SK-N-SH (cell line): ENCODE measurements at regions not wholly inside any gene's neighbourhood (a gene's known extent, or its start where the extent isn't known, plus 50 kb on each side); places are given as distances from the start of the nearest gene placed in this dataset.

Experiments
- CTCF ChIA-PET: fragments of 300-600, 350-600 bp; formaldehyde crosslinking; extraction: SDS; loops from one replicate; lab custom pipeline; 2021; lab: Yijun Ruan, JAX
- POLR2A ChIA-PET: fragments of 350-600 bp; sonication (Branson Sonifier 250); formaldehyde crosslinking; extraction: SDS; loops from one replicate; lab custom pipeline; 2020; ENCODE audit warnings: antibody characterized with exemption, inconsistent platforms; lab: Yijun Ruan, JAX
- DNase-seq: peaks from one replicate; pipeline ENCODE4 v3.0.0; 2012
- H2AFZ ChIP-seq: fragments of 200-600 bp; sonication (generic); 2 replicates; pipeline ENCODE4 v1.8.1; 2016; ENCODE audit warnings: antibody characterized with exemption, mild to moderate bottlenecking, low read depth
- H3F3A ChIP-seq: fragments of 200-600 bp; sonication (generic); replicated peaks from 2 replicates; pipeline ENCODE3; 2016; ENCODE audit warnings: antibody characterized with exemption, mild to moderate bottlenecking; ENCODE audit not compliant: insufficient read depth
- H3K27ac ChIP-seq, 2 experiments: fragments of 200-500 bp in 1 of 2; fragments of 200-600 bp in 1 of 2; sonication (Bioruptor generic) in 1 of 2; sonication (generic), shearing (Covaris generic) in 1 of 2; 2 replicates each; pipeline versions ENCODE4 v1.5.1 to v1.6.1; 2014 to 2016; ENCODE audit warnings: low read depth in 2 of 2, inconsistent platforms in 1 of 2, low read length in 1 of 2, mild to moderate bottlenecking in 1 of 2, mixed read lengths in 1 of 2
- H3K27me3 ChIP-seq: fragments of 200-600 bp; sonication (generic), shearing (Covaris generic); 2 replicates; pipeline ENCODE4 v1.6.1; 2016; ENCODE audit warnings: mixed run types; ENCODE audit not compliant: insufficient read depth
- H3K36me3 ChIP-seq, 2 experiments: fragments of 200-500 bp in 1 of 2; fragments of 200-600 bp in 1 of 2; sonication (Bioruptor generic) in 1 of 2; sonication (generic) in 1 of 2; replicated peaks in 1 of 2; 2 replicates each; pipeline versions ENCODE3 to v1.5.1; 2014 to 2016; ENCODE audit warnings: low read length in 1 of 2, mild to moderate bottlenecking in 1 of 2; ENCODE audit not compliant: insufficient read depth in 2 of 2, control insufficient read depth in 1 of 2
- H3K4me1 ChIP-seq, 2 experiments: fragments of 200-500 bp in 1 of 2; fragments of 200-600 bp in 1 of 2; sonication (Bioruptor generic) in 1 of 2; sonication (generic), shearing (Covaris generic) in 1 of 2; 2 replicates each; pipeline versions ENCODE4 v1.5.1 to v1.6.1; 2014 to 2016; ENCODE audit warnings: low read depth in 1 of 2, low read length in 1 of 2, mixed run types in 1 of 2; ENCODE audit not compliant: insufficient read depth in 2 of 2, control insufficient read depth in 1 of 2
- H3K4me2 ChIP-seq: fragments of 200-600 bp; sonication (generic), shearing (Covaris generic); 2 replicates; pipeline ENCODE4 v1.6.1; 2017; ENCODE audit warnings: mixed run types
- H3K4me3 ChIP-seq, 2 experiments: fragments of 200-500 bp in 1 of 2; fragments of 200-600 bp in 1 of 2; sonication (Bioruptor generic) in 1 of 2; sonication (generic), shearing (Covaris generic) in 1 of 2; 2 replicates each; pipeline versions ENCODE4 v1.5.1 to v1.8.1; 2014 to 2016; ENCODE audit warnings: low read depth in 2 of 2, inconsistent platforms in 1 of 2, low read length in 1 of 2, mild to moderate bottlenecking in 1 of 2, mixed read lengths in 1 of 2, moderate library complexity in 1 of 2
- H3K79me2 ChIP-seq: fragments of 200-600 bp; sonication (generic); 2 replicates; pipeline ENCODE4 v1.8.1; 2017; ENCODE audit warnings: mild to moderate bottlenecking; ENCODE audit not compliant: insufficient read depth
- H3K9ac ChIP-seq: fragments of 200-600 bp; sonication (generic); 2 replicates; pipeline ENCODE4 v1.6.1; 2017; ENCODE audit warnings: mixed run types
- H3K9me2 ChIP-seq: fragments of 200-600 bp; sonication (generic); 2 replicates; pipeline ENCODE4 v1.6.1; 2017; ENCODE audit warnings: mixed run types
- H3K9me3 ChIP-seq: fragments of 200-600 bp; sonication (generic); 2 replicates; pipeline ENCODE4 v1.6.1; 2017; ENCODE audit warnings: mixed run types, mild to moderate bottlenecking, moderate library complexity
- H4K20me1 ChIP-seq: fragments of 200-600 bp; sonication (generic); 2 replicates; pipeline ENCODE4 v1.6.1; 2017; ENCODE audit warnings: mild to moderate bottlenecking, mixed run types; ENCODE audit not compliant: insufficient read depth
- CHD2 ChIP-seq: fragments of 150-350 bp; IDR thresholded peaks from 2 replicates; pipeline ENCODE4 v1.6.1; 2018; ENCODE audit warnings: low read length; ENCODE audit not compliant: partially characterized antibody
- ELF1 ChIP-seq: IDR thresholded peaks from 2 replicates; pipeline ENCODE4 v1.4.0; 2012
- EZH2phosphoT487 ChIP-seq: fragments of 200-600 bp; sonication (generic); IDR thresholded peaks from 2 replicates; pipeline ENCODE4 v1.6.1; 2017; ENCODE audit warnings: low read depth, mixed run types, mild to moderate bottlenecking, antibody characterized with exemption, moderate library complexity, borderline replicate concordance
- FOSL2 ChIP-seq: IDR thresholded peaks from 2 replicates; pipeline ENCODE4 v1.4.0; 2012; ENCODE audit warnings: low read depth, mild to moderate bottlenecking, moderate library complexity, borderline replicate concordance
- GABPA ChIP-seq: IDR thresholded peaks from 2 replicates; pipeline ENCODE4 v1.4.0; 2012; ENCODE audit warnings: low read depth, mild to moderate bottlenecking
- NFIC ChIP-seq: IDR thresholded peaks from 2 replicates; pipeline ENCODE4 v1.4.0; 2012; ENCODE audit warnings: borderline replicate concordance
- POLR2AphosphoS5 ChIP-seq: IDR thresholded peaks from 2 replicates; pipeline ENCODE4 v1.6.1; 2012; ENCODE audit warnings: low read depth, low read length
- RCOR1 ChIP-seq: fragments of 150-350 bp; IDR thresholded peaks from 2 replicates; pipeline ENCODE4 v1.6.1; 2017; ENCODE audit warnings: antibody characterized with exemption, low read length
- USF1 ChIP-seq: IDR thresholded peaks from 2 replicates; pipeline ENCODE4 v1.4.0; 2012; ENCODE audit warnings: low read depth, borderline replicate concordance
- USF2 ChIP-seq: fragments of 150-350 bp; IDR thresholded peaks from 2 replicates; pipeline ENCODE4 v1.6.1; 2017; ENCODE audit warnings: antibody characterized with exemption, low read length, low read depth, borderline replicate concordance
- WGBS: methylation state at CpG from one replicate; pipeline ENCODE4 v1.1.6; 2017; ENCODE audit warnings: low lambda C conversion rate; 5-methylcytosine and 5-hydroxymethylcytosine counted together
- TF ChIP-seq, protein P1 (sequence below): IDR thresholded peaks from 2 replicates; pipeline ENCODE4 v1.4.0; 2012; ENCODE audit warnings: low read depth
- TF ChIP-seq, protein P2 (sequence below): IDR thresholded peaks from 2 replicates; pipeline ENCODE4 v1.6.1; 2012; ENCODE audit warnings: mild to moderate bottlenecking, low read depth, low read length, moderate library complexity
- TF ChIP-seq, protein P3 (sequence below): IDR thresholded peaks from 2 replicates; pipeline ENCODE4; 2012

GRCh38 chr4:127425202-127425845 is 207.4 kb upstream of the INTU start:
- Histone ChIP-seq H3K9me2 (no peaks in the 10 kb centered on the region), H4K20me1 (no peaks in the 10 kb centered on the region), H2AFZ (no peak overlapping the region), H3K36me3 (no peaks in the 10 kb centered on the region), H3K9me3 (no peaks in the 10 kb centered on the region), H3K4me2 (no peak overlapping the region), H3K79me2 (no peaks in the 10 kb centered on the region), H3K9ac (no peak overlapping the region), H3K27ac (no peak overlapping the region), H3K4me1 (no peaks in the 10 kb centered on the region), H3K27me3 (no peaks in the 10 kb centered on the region), H3K4me3 (no peak overlapping the region), H3F3A (no peaks in the 10 kb centered on the region)
- 41% methylated on average over 5 of the region's 11 CpGs for WGBS
- no peak for DNase-seq
- no peak for TF ChIP-seq USF1
- no peak for TF ChIP-seq FOSL2
- no peak for TF ChIP-seq POLR2AphosphoS5
- no peak for TF ChIP-seq CHD2
- ChIA-PET POLR2A (no interaction called here), CTCF (no interaction called here)

DNA sequence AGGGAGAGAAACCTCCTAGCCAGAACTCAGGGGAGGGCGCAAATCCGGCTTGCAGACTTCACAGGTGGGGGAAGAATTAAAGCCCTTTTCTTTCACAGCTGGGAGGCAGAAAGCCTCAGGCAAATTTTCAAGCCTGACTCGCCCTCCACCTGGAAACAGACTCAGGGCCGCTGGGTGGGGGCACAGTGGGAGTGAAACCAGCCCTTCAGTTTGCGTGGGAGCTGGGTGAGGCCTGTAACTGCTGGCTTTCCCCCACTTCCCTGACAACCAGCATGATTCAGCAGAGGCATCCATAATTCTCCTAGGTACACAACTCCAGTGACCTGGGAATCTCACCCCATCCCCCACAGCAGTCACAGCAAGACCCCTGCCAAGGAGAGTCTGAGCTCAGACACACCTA is 206.9 kb upstream of the INTU start:
- no peak for TF ChIP-seq USF2
- no peak for TF ChIP-seq NFIC
- no peak for TF ChIP-seq RCOR1
- no peak for TF ChIP-seq ELF1
- no peak for TF ChIP-seq EZH2phosphoT487
- TF ChIP-seq GABPA, result no peak
- TF ChIP-seq, protein P1, sequence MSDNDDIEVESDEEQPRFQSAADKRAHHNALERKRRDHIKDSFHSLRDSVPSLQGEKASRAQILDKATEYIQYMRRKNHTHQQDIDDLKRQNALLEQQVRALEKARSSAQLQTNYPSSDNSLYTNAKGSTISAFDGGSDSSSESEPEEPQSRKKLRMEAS, result no peak
- H3F3A ChIP-seq, result no peaks in the 10 kb centered on the region
- no peaks in the 10 kb centered on the region for H3K4me1 ChIP-seq
- no peaks in the 10 kb centered on the region for H4K20me1 ChIP-seq
- 60% methylated on average over 5 of the region's 5 CpGs for WGBS
- H3K9me3 ChIP-seq, result no peaks in the 10 kb centered on the region
- no peaks in the 10 kb centered on the region for H3K9me2 ChIP-seq
- H3K27ac ChIP-seq, result no peak overlapping the region
- no peak overlapping the region for H3K4me2 ChIP-seq
- no peaks in the 10 kb centered on the region for H3K27me3 ChIP-seq
- no peak overlapping the region for H2AFZ ChIP-seq
- no peak overlapping the region for H3K9ac ChIP-seq
- CTCF ChIA-PET, result no interaction called here
- H3K79me2 ChIP-seq, result no peaks in the 10 kb centered on the region
- DNase-seq, result no peak
- POLR2A ChIA-PET, result no interaction called here
- no peaks in the 10 kb centered on the region for H3K36me3 ChIP-seq
- no peak overlapping the region for H3K4me3 ChIP-seq

GRCh38 chr4:127441571-127441970 is 191.2 kb upstream of the INTU start:
- no peak overlapping the region for H3K9ac ChIP-seq
- POLR2A ChIA-PET, result no interaction called here
- no peaks in the 10 kb centered on the region for H3K9me3 ChIP-seq
- TF ChIP-seq, protein P2, sequence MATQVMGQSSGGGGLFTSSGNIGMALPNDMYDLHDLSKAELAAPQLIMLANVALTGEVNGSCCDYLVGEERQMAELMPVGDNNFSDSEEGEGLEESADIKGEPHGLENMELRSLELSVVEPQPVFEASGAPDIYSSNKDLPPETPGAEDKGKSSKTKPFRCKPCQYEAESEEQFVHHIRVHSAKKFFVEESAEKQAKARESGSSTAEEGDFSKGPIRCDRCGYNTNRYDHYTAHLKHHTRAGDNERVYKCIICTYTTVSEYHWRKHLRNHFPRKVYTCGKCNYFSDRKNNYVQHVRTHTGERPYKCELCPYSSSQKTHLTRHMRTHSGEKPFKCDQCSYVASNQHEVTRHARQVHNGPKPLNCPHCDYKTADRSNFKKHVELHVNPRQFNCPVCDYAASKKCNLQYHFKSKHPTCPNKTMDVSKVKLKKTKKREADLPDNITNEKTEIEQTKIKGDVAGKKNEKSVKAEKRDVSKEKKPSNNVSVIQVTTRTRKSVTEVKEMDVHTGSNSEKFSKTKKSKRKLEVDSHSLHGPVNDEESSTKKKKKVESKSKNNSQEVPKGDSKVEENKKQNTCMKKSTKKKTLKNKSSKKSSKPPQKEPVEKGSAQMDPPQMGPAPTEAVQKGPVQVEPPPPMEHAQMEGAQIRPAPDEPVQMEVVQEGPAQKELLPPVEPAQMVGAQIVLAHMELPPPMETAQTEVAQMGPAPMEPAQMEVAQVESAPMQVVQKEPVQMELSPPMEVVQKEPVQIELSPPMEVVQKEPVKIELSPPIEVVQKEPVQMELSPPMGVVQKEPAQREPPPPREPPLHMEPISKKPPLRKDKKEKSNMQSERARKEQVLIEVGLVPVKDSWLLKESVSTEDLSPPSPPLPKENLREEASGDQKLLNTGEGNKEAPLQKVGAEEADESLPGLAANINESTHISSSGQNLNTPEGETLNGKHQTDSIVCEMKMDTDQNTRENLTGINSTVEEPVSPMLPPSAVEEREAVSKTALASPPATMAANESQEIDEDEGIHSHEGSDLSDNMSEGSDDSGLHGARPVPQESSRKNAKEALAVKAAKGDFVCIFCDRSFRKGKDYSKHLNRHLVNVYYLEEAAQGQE, result no peak
- TF ChIP-seq, protein P3, sequence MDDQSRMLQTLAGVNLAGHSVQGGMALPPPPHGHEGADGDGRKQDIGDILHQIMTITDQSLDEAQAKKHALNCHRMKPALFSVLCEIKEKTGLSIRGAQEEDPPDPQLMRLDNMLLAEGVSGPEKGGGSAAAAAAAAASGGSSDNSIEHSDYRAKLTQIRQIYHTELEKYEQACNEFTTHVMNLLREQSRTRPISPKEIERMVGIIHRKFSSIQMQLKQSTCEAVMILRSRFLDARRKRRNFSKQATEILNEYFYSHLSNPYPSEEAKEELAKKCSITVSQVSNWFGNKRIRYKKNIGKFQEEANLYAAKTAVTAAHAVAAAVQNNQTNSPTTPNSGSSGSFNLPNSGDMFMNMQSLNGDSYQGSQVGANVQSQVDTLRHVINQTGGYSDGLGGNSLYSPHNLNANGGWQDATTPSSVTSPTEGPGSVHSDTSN, result no peak
- TF ChIP-seq, protein P1, result no peak

More at GRCh38 chr4:127441571-127441970, 191.2 kb upstream of the INTU start:
- Histone ChIP-seq H2AFZ (no peak overlapping the region), H3K79me2 (no peaks in the 10 kb centered on the region), H3K36me3 (no peaks in the 10 kb centered on the region), H4K20me1 (no peaks in the 10 kb centered on the region), H3F3A (no peaks in the 10 kb centered on the region), H3K4me1 (no peaks in the 10 kb centered on the region), H3K4me3 (no peak overlapping the region), H3K9me2 (no peaks in the 10 kb centered on the region), H3K27me3 (no peaks in the 10 kb centered on the region), H3K4me2 (no peak overlapping the region), H3K27ac (no peak overlapping the region)
- CTCF ChIA-PET, result interaction anchor here (0.6 kb wide), 1 partner anchor 99 kb away, joined by 3 read pairs; no protein-coding TSS in a partner anchor
- no peak for DNase-seq
